GM18907 (cell line): ENCODE measurements at regions not wholly inside any gene's neighbourhood (a gene's known extent, or its start where the extent isn't known, plus 50 kb on each side); places are given as distances from the start of the nearest gene placed in this dataset.

Experiments
- ATAC-seq: cut with Tn5 transposase; IDR thresholded peaks from one replicate; pipeline ENCODE4 v1.9.1; 2021; ENCODE audit warnings: mild to moderate bottlenecking, moderate library complexity; ENCODE audit not compliant: unreplicated experiment

GRCh38 chr10:85524001-85524666 is 842.5 kb downstream of the GRID1 start:
- ATAC-seq = no peak

GRCh38 chr10:85527616-85528317 is 838.8 kb downstream of the GRID1 start:
- ATAC-seq = no peak

- ATAC-seq = no peak
These were observed 838.3 kb downstream of the GRID1 start for GRCh38 chr10:85528318-85528652.

- no peak for ATAC-seq
These were observed 834.9 kb downstream of the GRID1 start for GRCh38 chr10:85531706-85532105.

GRCh38 chr10:85532773-85533172 is 833.8 kb downstream of the GRID1 start:
- ATAC-seq = no peak

GRCh38 chr10:85535926-85536325 is 830.7 kb downstream of the GRID1 start:
- no peak for ATAC-seq

GRCh38 chr10:85537561-85537960 is 829.0 kb downstream of the GRID1 start:
- ATAC-seq = no peak

GRCh38 chr10:85538601-85539000 is 828.0 kb downstream of the GRID1 start:
- no peak for ATAC-seq

- no peak for ATAC-seq
These were observed 824.4 kb downstream of the GRID1 start for GRCh38 chr10:85542152-85542551.

GRCh38 chr10:85542936-85543730 is 823.5 kb downstream of the GRID1 start:
- no peak for ATAC-seq

GRCh38 chr10:85544956-85545355 is 821.6 kb downstream of the GRID1 start:
- ATAC-seq = no peak

- no peak for ATAC-seq
These were observed 820.7 kb downstream of the GRID1 start for GRCh38 chr10:85545874-85546273.

- no peak for ATAC-seq
These were observed 819.1 kb downstream of the GRID1 start for GRCh38 chr10:85547460-85548023.

- ATAC-seq = peak; percentile 95
These were observed 818.6 kb downstream of the GRID1 start for GRCh38 chr10:85548034-85548433.
